Calu3 (cell line): ENCODE measurements at regions not wholly inside any gene's neighbourhood (a gene's known extent, or its start where the extent isn't known, plus 50 kb on each side); places are given as distances from the start of the nearest gene placed in this dataset.

Experiments used
- BruUV-seq: library from RNA; stranded (reverse); fragments of 400-500 nt; replicated peaks from 2 replicates; lab custom pipeline; 2021; lab: Mats Ljungman, UMichigan
- CTCF ChIA-PET: fragments of 300-600 bp; sonication (Branson Sonifier 250); formaldehyde crosslinking; loops from one replicate; lab custom pipeline; 2022; ENCODE audit warnings: antibody characterized with exemption; lab: Charles Lee
- DNase-seq: peaks from one replicate; pipeline ENCODE4 v3.0.0; 2022
- H3K27ac Mint-ChIP-seq: one replicate; pipeline ENCODE4 v1.8.0; 2022; ENCODE audit warnings: mixed read lengths; ENCODE audit not compliant: unreplicated experiment
- H3K27me3 Mint-ChIP-seq: one replicate; pipeline ENCODE4 v1.8.0; 2022; ENCODE audit warnings: mixed read lengths; ENCODE audit not compliant: unreplicated experiment
- H3K36me3 Mint-ChIP-seq: one replicate; pipeline ENCODE4 v1.8.0; 2022; ENCODE audit warnings: mild to moderate bottlenecking, moderate library complexity, mixed read lengths; ENCODE audit not compliant: insufficient read depth, unreplicated experiment
- H3K4me1 Mint-ChIP-seq: one replicate; pipeline ENCODE4 v1.8.0; 2022; ENCODE audit warnings: mild to moderate bottlenecking, low read depth, mixed read lengths; ENCODE audit not compliant: unreplicated experiment
- H3K4me3 Mint-ChIP-seq: one replicate; pipeline ENCODE4 v1.8.0; 2022; ENCODE audit warnings: mild to moderate bottlenecking, low read depth, moderate library complexity, mixed read lengths; ENCODE audit not compliant: unreplicated experiment
- H3K9me3 Mint-ChIP-seq: one replicate; pipeline ENCODE4 v1.8.0; 2022; ENCODE audit warnings: low read depth, mixed read lengths; ENCODE audit not compliant: unreplicated experiment
- CTCF ChIP-seq: fragments of 200-600 bp; IDR thresholded peaks from one replicate; pipeline ENCODE4 v1.8.0; 2022; ENCODE audit warnings: antibody characterized with exemption; ENCODE audit not compliant: unreplicated experiment
- intact Hi-C: fragments of 100-400 bp; cut with micrococcal nuclease; formaldehyde crosslinking; loops from one replicate; pipeline ENCODE4 v1.10.0; 2022; ENCODE audit not compliant: unreplicated experiment

GRCh38 chr6:132868057-132868456 is 53.7 kb downstream of the RPS12 start:
- H3K27ac Mint-ChIP-seq: no peak overlapping the region
- intact Hi-C loops: no loop called here
- no peaks in the 10 kb centered on the region for H3K36me3 Mint-ChIP-seq
- H3K4me1 Mint-ChIP-seq: no peaks in the 10 kb centered on the region
- no TSS peak for BruUV-seq
- TF ChIP-seq CTCF: no peak
- H3K9me3 Mint-ChIP-seq: no peaks in the 10 kb centered on the region
- no peak overlapping the region for H3K4me3 Mint-ChIP-seq
- CTCF ChIA-PET: no interaction called here
- DNase-seq: no peak
- H3K27me3 Mint-ChIP-seq: no peaks in the 10 kb centered on the region

- intact Hi-C loops: no loop called here
- no peaks in the 10 kb centered on the region for H3K36me3 Mint-ChIP-seq
- no peak overlapping the region for H3K4me3 Mint-ChIP-seq
- no peaks in the 10 kb centered on the region for H3K4me1 Mint-ChIP-seq
- no peak for TF ChIP-seq CTCF
- no peaks in the 10 kb centered on the region for H3K27me3 Mint-ChIP-seq
- CTCF ChIA-PET: interaction anchor here (0.5 kb wide), 1 partner anchor 53 kb away, joined by 4 read pairs; no protein-coding TSS in a partner anchor
- no peak overlapping the region for H3K27ac Mint-ChIP-seq
- no TSS peak for BruUV-seq
- peaks cover 7% of the 10 kb centered on the region for H3K9me3 Mint-ChIP-seq
- no peak for DNase-seq
Measured at GRCh38 chr6:132872923-132873322, 58.6 kb downstream of the RPS12 start.

GRCh38 chr6:132877003-132877402 is 62.6 kb downstream of the RPS12 start:
- TF ChIP-seq CTCF: no peak
- Mint-ChIP-seq H3K4me1 (no peaks in the 10 kb centered on the region), H3K4me3 (no peak overlapping the region), H3K9me3 (peaks cover 8% of the 10 kb centered on the region), H3K36me3 (no peaks in the 10 kb centered on the region), H3K27ac (no peak overlapping the region), H3K27me3 (no peaks in the 10 kb centered on the region)
- CTCF ChIA-PET: no interaction called here
- BruUV-seq: no TSS peak
- no peak for DNase-seq
- intact Hi-C loops: no loop called here

GRCh38 chr6:132887204-132887603 is 72.8 kb downstream of the RPS12 start:
- Mint-ChIP-seq H3K4me3 (no peak overlapping the region), H3K27me3 (no peaks in the 10 kb centered on the region), H3K27ac (no peak overlapping the region), H3K9me3 (peaks cover 4% of the 10 kb centered on the region), H3K4me1 (no peaks in the 10 kb centered on the region), H3K36me3 (no peaks in the 10 kb centered on the region)
- intact Hi-C loops: no loop called here
- TF ChIP-seq CTCF: no peak
- BruUV-seq: no TSS peak
- DNase-seq: no peak
- CTCF ChIA-PET: no interaction called here
